HCT116 (cell line): ENCODE measurements at regions not wholly inside any gene's neighbourhood (a gene's known extent, or its start where the extent isn't known, plus 50 kb on each side); places are given as distances from the start of the nearest gene placed in this dataset.

ENCODE experiments used
- ATAC-seq: fragments of 200-7000 bp; cut with Tn5 transposase; 2 replicates; pipeline ENCODE4 v1.9.1; 2020; ENCODE audit warnings: mild to moderate bottlenecking, moderate library complexity
- BruUV-seq: library from RNA; stranded (reverse); fragments of 400-500 nt; replicated peaks from 2 replicates; lab custom pipeline; 2021; lab: Mats Ljungman, UMichigan
- CTCF ChIA-PET: fragments of 300-600 bp; sonication (Branson Sonifier 250); formaldehyde crosslinking; loops from one replicate; lab custom pipeline; 2021; ENCODE audit warnings: antibody characterized with exemption; lab: Charles Lee
- POLR2A ChIA-PET: fragments of 300-600, 350-600 bp; sonication (Branson Sonifier 250); formaldehyde crosslinking; loops from one replicate; lab custom pipeline; 2021; ENCODE audit warnings: antibody characterized with exemption; lab: Charles Lee
- RAD21 ChIA-PET, 2 experiments: fragments of 300-600 bp; sonication (Branson Sonifier 250); formaldehyde crosslinking; loops; one replicate each; lab custom pipeline; 2023; ENCODE audit warnings: low total read pairs in 2 of 2; ENCODE audit not compliant: uncharacterized antibody in 2 of 2, unreplicated experiment in 2 of 2, low non-redundant PET in 1 of 2; lab: Charles Lee
- DNase-seq: peaks from one replicate; pipeline ENCODE4 v3.0.0-alpha.2; 2010; ENCODE audit warnings: low read depth, low spot score
- H2AFZ ChIP-seq: fragments of 200-600 bp; shearing (Covaris generic), sonication (generic); 2 replicates; pipeline ENCODE4 v1.6.1; 2017; ENCODE audit warnings: low read depth, mixed run types, mixed read lengths, antibody characterized with exemption, low read length; ENCODE audit not compliant: poor library complexity, severe bottlenecking
- H3K27ac ChIP-seq: 2 replicates; pipeline ENCODE4 v1.5.1; 2012; ENCODE audit warnings: low read depth, low read length
- H3K27me3 ChIP-seq: fragments of 200-600 bp; sonication (generic); 2 replicates; pipeline ENCODE4 v1.6.1; 2016; ENCODE audit warnings: mixed run types, low read length, mixed read lengths; ENCODE audit not compliant: insufficient read depth
- H3K36me3 ChIP-seq, 2 experiments: fragments of 200-500 bp in 1 of 2; fragments of 200-600 bp in 1 of 2; sonication (Bioruptor generic) in 1 of 2; sonication (generic) in 1 of 2; 2 replicates each; pipeline versions ENCODE4 v1.5.1 to v1.6.1; 2014 to 2016; ENCODE audit warnings: low read length in 2 of 2, inconsistent platforms in 1 of 2, mixed read lengths in 1 of 2, mixed run types in 1 of 2; ENCODE audit not compliant: insufficient read depth in 2 of 2, control insufficient read depth in 1 of 2
- H3K4me1 ChIP-seq, 2 experiments: fragments of 200-600 bp in 1 of 2; sonication (generic) in 1 of 2; 2 replicates each; pipeline versions ENCODE4 v1.5.1 to v1.6.1; 2012 to 2017; ENCODE audit warnings: low read length in 2 of 2, inconsistent platforms in 1 of 2, mild to moderate bottlenecking in 1 of 2, mixed read lengths in 1 of 2, mixed run types in 1 of 2, moderate library complexity in 1 of 2; ENCODE audit not compliant: insufficient read depth in 2 of 2, control insufficient read depth in 1 of 2
- H3K4me2 ChIP-seq: fragments of 200-600 bp; sonication (generic); 2 replicates; pipeline ENCODE4 v1.6.1; 2017; ENCODE audit warnings: mixed run types, low read length, mixed read lengths
- H3K4me3 ChIP-seq, 2 experiments: fragments of 200-600 bp in 1 of 2; sonication (generic) in 1 of 2; replicated peaks in 1 of 2; 2 replicates each; pipeline ENCODE4 v1.5.1; 2011 to 2016; ENCODE audit warnings: low read length in 2 of 2, control low read depth in 1 of 2, low read depth in 1 of 2, mild to moderate bottlenecking in 1 of 2, mixed read lengths in 1 of 2, mixed run types in 1 of 2
- H3K79me2 ChIP-seq: fragments of 200-600 bp; sonication (generic); 2 replicates; pipeline ENCODE4 v1.6.1; 2017; ENCODE audit warnings: mild to moderate bottlenecking, mixed run types, low read length, moderate library complexity, mixed read lengths; ENCODE audit not compliant: insufficient read depth
- H3K9ac ChIP-seq: fragments of 200-600 bp; sonication (generic); 2 replicates; pipeline ENCODE4 v1.6.1; 2016; ENCODE audit warnings: low read length, mixed read lengths
- H3K9me2 ChIP-seq: fragments of 200-600 bp; sonication (generic), shearing (Covaris generic); 2 replicates; pipeline ENCODE4 v1.6.1; 2017; ENCODE audit warnings: mixed run types, mild to moderate bottlenecking, moderate library complexity; ENCODE audit not compliant: insufficient read depth
- H3K9me3 ChIP-seq, 2 experiments: fragments of 200-500 bp in 1 of 2; fragments of 200-600 bp in 1 of 2; sonication (Bioruptor generic) in 1 of 2; sonication (generic) in 1 of 2; 2 replicates each; pipeline ENCODE4 v1.6.1; 2014 to 2017; ENCODE audit warnings: low read length in 2 of 2, mixed read lengths in 2 of 2, inconsistent platforms in 1 of 2, low read depth in 1 of 2, mild to moderate bottlenecking in 1 of 2, mixed run types in 1 of 2, moderate library complexity in 1 of 2; ENCODE audit not compliant: control insufficient read depth in 1 of 2, insufficient read depth in 1 of 2
- H4K20me1 ChIP-seq: fragments of 200-600 bp; sonication (generic), shearing (Covaris generic); 2 replicates; pipeline ENCODE4 v1.6.1; 2017; ENCODE audit warnings: mixed run types, mild to moderate bottlenecking, moderate library complexity; ENCODE audit not compliant: insufficient read depth
- CBX3 ChIP-seq: IDR thresholded peaks from 2 replicates; pipeline ENCODE4 v1.6.1; 2012; ENCODE audit warnings: low read depth
- CTCF ChIP-seq, 3 experiments: fragments of 200-600 bp in 1 of 3; sonication (generic) in 1 of 3; IDR thresholded peaks in 2 of 3; conservative IDR thresholded peaks in 1 of 3; 2 replicates each; pipeline ENCODE4 v1.5.1; 2012 to 2017; ENCODE audit warnings: low read depth in 2 of 3, low read length in 2 of 3, antibody characterized with exemption in 1 of 3, borderline replicate concordance in 1 of 3, control low read depth in 1 of 3, mild to moderate bottlenecking in 1 of 3, mixed read lengths in 1 of 3, mixed run types in 1 of 3, moderate library complexity in 1 of 3; ENCODE audit not compliant: insufficient read depth in 1 of 3
- EGR1 ChIP-seq: IDR thresholded peaks from 2 replicates; pipeline ENCODE4 v1.6.1; 2012; ENCODE audit warnings: low read depth
- ELF1 ChIP-seq: IDR thresholded peaks from 2 replicates; pipeline ENCODE4 v1.6.1; 2012; ENCODE audit warnings: low read depth, borderline replicate concordance
- EZH2 ChIP-seq: fragments of 200-600 bp; sonication (generic); IDR thresholded peaks from 2 replicates; pipeline ENCODE4 v1.6.1; 2017; ENCODE audit warnings: antibody characterized with exemption, mixed run types
- FOSL1 ChIP-seq: IDR thresholded peaks from 2 replicates; pipeline ENCODE4 v1.6.1; 2012; ENCODE audit warnings: low read depth
- MAX ChIP-seq: IDR thresholded peaks from 2 replicates; pipeline ENCODE4 v1.6.1; 2012
- RAD21 ChIP-seq: IDR thresholded peaks from 2 replicates; pipeline ENCODE4 v1.6.1; 2012; ENCODE audit warnings: low read depth, mild to moderate bottlenecking
- REST ChIP-seq: IDR thresholded peaks from 2 replicates; pipeline ENCODE4 v1.6.1; 2012; ENCODE audit warnings: low read depth
- SRF ChIP-seq: IDR thresholded peaks from 2 replicates; pipeline ENCODE4 v1.6.1; 2012; ENCODE audit warnings: low read depth
- YY1 ChIP-seq: IDR thresholded peaks from 2 replicates; pipeline ENCODE4 v1.6.1; 2011; ENCODE audit warnings: low read length, low read depth, moderate library complexity, mild to moderate bottlenecking; ENCODE audit not compliant: insufficient replicate concordance; ENCODE audit errors: extremely low read depth
- intact Hi-C: fragments of 100-400 bp; cut with micrococcal nuclease; formaldehyde crosslinking; loops from 2 replicates; pipeline ENCODE4 v1.10.0; 2022

- no peak for TF ChIP-seq CTCF (IDR thresholded peaks at IDR 0.05 in 2 of 3, conservative IDR thresholded peaks at IDR 0.05 in 1 of 3; ENCODE audit: borderline replicate concordance in 1 of 3, insufficient read depth in 1 of 3, low read depth in 2 of 3, low read length in 2 of 3)
- TF ChIP-seq EGR1, result no peak
- no peak for TF ChIP-seq REST
These were observed 769.7 kb upstream of the AUTS2 start (continued) for GRCh38 chr7:68828575-68828974.

- TF ChIP-seq SRF (no peak), RAD21 (no peak), YY1 (no peak), CTCF (IDR thresholded peaks at IDR 0.05 in 2 of 3, conservative IDR thresholded peaks at IDR 0.05 in 1 of 3; ENCODE audit: borderline replicate concordance in 1 of 3, insufficient read depth in 1 of 3, low read depth in 2 of 3, low read length in 2 of 3) (no peak), FOSL1 (no peak), CBX3 (no peak), ELF1 (no peak), MAX (no peak), EZH2 (no peak)
- no peaks in the 10 kb centered on the region for H3K36me3 ChIP-seq
- H3K79me2 ChIP-seq, result no peaks in the 10 kb centered on the region
- no peak for DNase-seq
- H3K9me2 ChIP-seq, result no peaks in the 10 kb centered on the region
- H3K27me3 ChIP-seq, result no peaks in the 10 kb centered on the region
- BruUV-seq, result no TSS peak
- intact Hi-C loops, result no loop called here
- ChIA-PET RAD21 (no interaction called here), POLR2A (no interaction called here), CTCF (no interaction called here)
- no peak overlapping the region for H3K27ac ChIP-seq
- no peak overlapping the region for H2AFZ ChIP-seq
- H3K9me3 ChIP-seq, result peaks cover 6 to 7% of the 10 kb centered on the region in 2 experiments; a peak in 2 of 4 replicates
- H3K4me1 ChIP-seq, result no peaks in the 10 kb centered on the region
- H4K20me1 ChIP-seq, result no peaks in the 10 kb centered on the region
- no peak overlapping the region for H3K4me3 ChIP-seq
- no peak overlapping the region for H3K9ac ChIP-seq
- H3K4me2 ChIP-seq, result no peak overlapping the region
- no peak for ATAC-seq
These were observed 764.9 kb upstream of the AUTS2 start for GRCh38 chr7:68833422-68833821.
